ENCODE measurements at regions not wholly inside any gene's neighbourhood (a gene's known extent, or its start where the extent isn't known, plus 50 kb on each side); places are given as distances from the start of the nearest gene placed in this dataset.
A peak's percentile ranks its signal among the peaks of the same experiment; 100 is the strongest.

DNA sequence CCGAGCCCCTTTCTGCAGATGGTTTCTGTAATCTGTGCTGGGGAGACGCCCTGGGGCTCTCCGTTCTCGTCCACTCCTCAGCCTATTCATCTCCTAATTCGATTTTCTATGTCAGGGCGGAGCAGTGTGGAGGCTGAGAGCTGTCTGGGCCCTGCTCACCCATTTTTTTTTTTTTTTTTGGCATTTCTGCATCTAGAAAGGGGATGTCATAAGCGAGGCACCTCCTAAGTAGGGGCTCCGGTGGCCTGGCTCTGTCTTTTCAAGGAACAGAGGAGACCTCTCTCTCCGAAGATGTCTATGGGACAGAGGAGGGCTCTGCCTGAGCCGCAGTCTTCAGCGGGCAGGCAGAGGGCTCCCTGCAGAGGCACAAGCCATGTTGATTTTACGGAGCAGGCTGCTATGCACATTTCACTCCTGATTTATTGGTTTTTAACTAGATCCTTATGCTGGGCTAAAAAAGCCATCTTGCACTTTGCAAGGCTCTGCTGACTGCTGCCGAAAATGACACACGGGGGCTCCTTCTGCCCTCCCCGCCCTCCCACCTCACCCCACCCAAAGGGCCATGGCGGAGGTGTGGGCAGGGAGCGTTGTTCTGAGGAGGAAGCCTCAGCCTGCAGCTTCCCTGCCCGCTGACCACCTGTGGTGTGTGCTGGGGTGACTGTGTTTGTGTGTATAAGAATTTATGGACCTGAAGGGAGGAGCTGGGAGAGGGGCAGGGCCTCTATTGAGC, 71.0 kb downstream of the FOXD2 start:
- Histone ChIP-seq H3K27ac (ENCODE audit: low read depth in 2 of 2, low read length in 2 of 2) (peak overlapping the region; percentile 36 to 48), H3K9ac (ENCODE audit: low read depth in 1 of 2, low read length in 2 of 2) (peak overlapping the region; percentile 24 to 56), H3K4me3 (ENCODE audit: low read length in 2 of 2) (peak overlapping the region; percentile 71 to 72), H3K9me3 (ENCODE audit: control insufficient read depth in 2 of 2, low read length in 2 of 2) (no peaks in the 10 kb centered on the region), H3K4me1 (ENCODE audit: control insufficient read depth in 2 of 2, insufficient read depth in 2 of 2, low read length in 2 of 2) (peaks cover 10 to 11% of the 10 kb centered on the region in 2 donors), H3K36me3 (ENCODE audit: control insufficient read depth in 2 of 2, insufficient read depth in 2 of 2, low read length in 2 of 2) (no peaks in the 10 kb centered on the region), H3K27me3 (ENCODE audit: control insufficient read depth in 2 of 2, insufficient read depth in 2 of 2, low read length in 2 of 2) (peaks cover 0 to 6% of the 10 kb centered on the region in 2 donors)

DNA sequence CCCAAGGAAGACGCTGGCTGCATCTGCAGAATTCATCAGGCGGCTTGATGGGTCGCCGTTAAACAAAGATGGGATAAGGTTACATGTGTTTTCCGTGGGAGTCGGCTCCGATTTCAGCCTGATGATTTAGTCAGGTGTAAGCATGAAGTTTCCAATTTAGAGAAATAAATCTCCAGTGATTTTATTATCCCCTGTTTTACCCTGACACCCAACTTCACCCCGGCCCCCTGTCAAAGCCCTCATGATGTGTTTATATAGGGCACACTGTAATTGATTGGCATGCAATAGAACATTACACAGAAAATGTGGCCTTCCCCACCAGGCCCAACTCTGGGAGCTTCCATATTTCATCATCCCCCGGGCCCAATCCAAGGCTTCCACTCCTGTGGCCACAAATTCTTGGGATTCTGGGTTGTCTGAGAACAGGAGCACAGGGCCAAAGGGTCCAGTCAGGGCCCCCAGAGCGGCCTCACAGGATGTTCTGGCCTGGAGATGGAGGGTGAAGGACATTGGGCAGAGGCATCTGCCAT, 72.5 kb downstream of the FOXD2 start:
- Histone ChIP-seq H3K9me3 (ENCODE audit: control insufficient read depth in 2 of 2, low read length in 2 of 2) (no peaks in the 10 kb centered on the region), H3K4me3 (ENCODE audit: low read length in 2 of 2) (no peak overlapping the region), H3K27ac (ENCODE audit: low read depth in 2 of 2, low read length in 2 of 2) (no peak overlapping the region), H3K4me1 (ENCODE audit: control insufficient read depth in 2 of 2, insufficient read depth in 2 of 2, low read length in 2 of 2) (peaks cover 10 to 11% of the 10 kb centered on the region in 2 donors), H3K27me3 (ENCODE audit: control insufficient read depth in 2 of 2, insufficient read depth in 2 of 2, low read length in 2 of 2) (peaks cover 0 to 6% of the 10 kb centered on the region in 2 donors), H3K9ac (ENCODE audit: low read depth in 1 of 2, low read length in 2 of 2) (no peak overlapping the region), H3K36me3 (ENCODE audit: control insufficient read depth in 2 of 2, insufficient read depth in 2 of 2, low read length in 2 of 2) (no peaks in the 10 kb centered on the region)

DNA sequence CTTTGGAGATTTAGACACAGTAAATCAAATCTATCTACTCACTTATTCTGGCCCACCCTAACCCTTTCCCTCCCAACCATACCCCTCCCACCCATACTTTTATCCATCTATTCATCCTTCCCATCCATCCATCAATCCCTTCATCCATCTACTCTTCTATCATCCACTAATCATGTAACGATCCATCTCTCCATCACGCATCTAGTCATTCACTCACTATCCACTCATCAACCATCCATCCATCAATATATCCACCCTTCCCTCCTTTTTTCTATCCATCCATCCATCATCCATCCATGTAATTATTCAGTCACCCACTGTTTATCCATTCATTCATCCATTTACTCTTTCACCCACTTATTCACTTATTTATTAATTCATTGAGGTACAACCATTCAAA, 74.0 kb downstream of the FOXD2 start:
- Histone ChIP-seq H3K27me3 (ENCODE audit: control insufficient read depth in 2 of 2, insufficient read depth in 2 of 2, low read length in 2 of 2) (peaks cover 0 to 4% of the 10 kb centered on the region in 2 donors), H3K9ac (ENCODE audit: low read depth in 1 of 2, low read length in 2 of 2) (no peak overlapping the region), H3K36me3 (ENCODE audit: control insufficient read depth in 2 of 2, insufficient read depth in 2 of 2, low read length in 2 of 2) (no peaks in the 10 kb centered on the region), H3K9me3 (ENCODE audit: control insufficient read depth in 2 of 2, low read length in 2 of 2) (no peaks in the 10 kb centered on the region), H3K4me3 (ENCODE audit: low read length in 2 of 2) (no peak overlapping the region), H3K27ac (ENCODE audit: low read depth in 2 of 2, low read length in 2 of 2) (no peak overlapping the region), H3K4me1 (ENCODE audit: control insufficient read depth in 2 of 2, insufficient read depth in 2 of 2, low read length in 2 of 2) (peaks cover 10 to 11% of the 10 kb centered on the region in 2 donors)

DNA sequence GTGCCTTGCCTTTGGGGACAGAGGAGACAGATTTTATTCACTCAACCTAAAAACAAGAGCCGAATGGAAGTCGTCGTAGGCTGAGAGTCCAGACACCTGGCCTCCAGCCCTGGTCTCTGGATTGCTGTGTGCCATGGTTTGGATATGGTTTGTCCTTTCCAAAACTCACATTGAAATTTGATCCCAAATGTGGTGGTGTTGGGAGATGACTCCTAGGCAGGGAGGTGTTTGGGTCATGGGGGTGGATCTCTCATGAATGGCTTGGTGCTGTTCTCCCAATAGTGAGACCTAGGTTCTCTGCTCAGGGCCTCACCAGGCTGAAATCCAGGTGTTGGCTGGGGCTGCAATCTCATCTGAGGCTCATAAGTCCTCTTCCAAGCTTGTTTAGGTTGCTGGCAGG, 75.5 kb downstream of the FOXD2 start:
- Histone ChIP-seq H3K27me3 (ENCODE audit: control insufficient read depth in 2 of 2, insufficient read depth in 2 of 2, low read length in 2 of 2) (peaks cover 0 to 4% of the 10 kb centered on the region in 2 donors), H3K4me1 (ENCODE audit: control insufficient read depth in 2 of 2, insufficient read depth in 2 of 2, low read length in 2 of 2) (peaks cover 9% of the 10 kb centered on the region in 2 donors), H3K36me3 (ENCODE audit: control insufficient read depth in 2 of 2, insufficient read depth in 2 of 2, low read length in 2 of 2) (no peaks in the 10 kb centered on the region), H3K4me3 (ENCODE audit: low read length in 2 of 2) (no peak overlapping the region), H3K9ac (ENCODE audit: low read depth in 1 of 2, low read length in 2 of 2) (no peak overlapping the region), H3K27ac (ENCODE audit: low read depth in 2 of 2, low read length in 2 of 2) (no peak overlapping the region), H3K9me3 (ENCODE audit: control insufficient read depth in 2 of 2, low read length in 2 of 2) (no peaks in the 10 kb centered on the region)

DNA sequence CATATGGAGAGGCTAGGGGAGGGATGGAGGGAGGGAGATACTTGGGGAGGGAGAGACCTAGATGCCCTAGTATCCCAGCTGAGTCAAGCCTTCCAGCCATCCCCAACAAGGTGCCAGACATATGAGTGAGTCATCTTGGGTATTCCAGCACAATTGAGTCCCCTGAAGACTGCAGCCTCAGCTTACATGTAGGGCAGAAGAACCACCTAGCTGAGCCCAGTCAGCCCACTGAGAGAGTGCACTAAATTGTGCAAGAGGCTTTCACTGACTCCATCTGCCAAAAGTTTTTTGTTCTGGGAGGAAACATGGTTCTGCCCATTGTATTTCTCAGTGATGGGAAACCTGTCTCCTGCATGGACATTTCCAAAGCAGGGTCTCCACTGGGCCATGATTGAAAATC, 76.4 kb downstream of the FOXD2 start:
- Histone ChIP-seq H3K27me3 (ENCODE audit: control insufficient read depth in 2 of 2, insufficient read depth in 2 of 2, low read length in 2 of 2) (peaks cover 0 to 4% of the 10 kb centered on the region in 2 donors), H3K9ac (ENCODE audit: low read depth in 1 of 2, low read length in 2 of 2) (no peak overlapping the region), H3K27ac (ENCODE audit: low read depth in 2 of 2, low read length in 2 of 2) (no peak overlapping the region), H3K4me1 (ENCODE audit: control insufficient read depth in 2 of 2, insufficient read depth in 2 of 2, low read length in 2 of 2) (peaks cover 3% of the 10 kb centered on the region in 2 donors), H3K4me3 (ENCODE audit: low read length in 2 of 2) (no peak overlapping the region), H3K9me3 (ENCODE audit: control insufficient read depth in 2 of 2, low read length in 2 of 2) (no peaks in the 10 kb centered on the region), H3K36me3 (ENCODE audit: control insufficient read depth in 2 of 2, insufficient read depth in 2 of 2, low read length in 2 of 2) (no peaks in the 10 kb centered on the region)

DNA sequence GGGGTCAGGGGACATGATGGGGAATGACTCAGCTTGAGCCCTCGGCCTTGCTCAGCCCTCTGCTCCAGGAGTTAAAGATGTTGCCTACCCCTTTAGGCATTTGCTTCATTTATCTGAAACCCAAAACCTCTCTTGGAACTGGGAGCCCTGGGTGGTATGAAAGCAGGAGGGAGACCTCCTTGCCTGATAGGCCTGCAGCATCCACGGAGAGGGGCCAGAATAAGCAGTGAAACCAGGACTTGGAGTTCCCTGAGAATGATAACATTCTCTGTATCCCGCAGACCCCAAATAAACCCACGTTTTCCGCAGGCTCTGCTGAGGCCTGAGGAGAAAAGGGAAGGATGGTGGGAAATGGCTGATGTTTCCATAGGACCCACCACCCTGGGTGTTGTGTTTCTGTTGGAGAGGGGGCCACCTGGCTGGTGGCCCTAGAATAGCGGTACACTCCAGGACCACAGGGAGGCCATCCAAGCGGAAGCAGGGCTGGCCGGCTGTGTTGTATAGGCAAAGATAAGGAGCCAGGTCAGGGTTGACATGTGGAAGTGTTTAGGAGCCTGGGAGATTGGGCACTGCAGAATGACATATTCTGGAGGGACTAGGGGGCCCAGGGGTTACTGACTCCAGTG, 77.4 kb downstream of the FOXD2 start:
- Histone ChIP-seq H3K27me3 (ENCODE audit: control insufficient read depth in 2 of 2, insufficient read depth in 2 of 2, low read length in 2 of 2) (peaks cover 0 to 4% of the 10 kb centered on the region in 2 donors), H3K4me3 (ENCODE audit: low read length in 2 of 2) (no peak overlapping the region), H3K9me3 (ENCODE audit: control insufficient read depth in 2 of 2, low read length in 2 of 2) (no peaks in the 10 kb centered on the region), H3K27ac (ENCODE audit: low read depth in 2 of 2, low read length in 2 of 2) (no peak overlapping the region), H3K4me1 (ENCODE audit: control insufficient read depth in 2 of 2, insufficient read depth in 2 of 2, low read length in 2 of 2) (no peaks in the 10 kb centered on the region), H3K9ac (ENCODE audit: low read depth in 1 of 2, low read length in 2 of 2) (no peak overlapping the region), H3K36me3 (ENCODE audit: control insufficient read depth in 2 of 2, insufficient read depth in 2 of 2, low read length in 2 of 2) (no peaks in the 10 kb centered on the region)

DNA sequence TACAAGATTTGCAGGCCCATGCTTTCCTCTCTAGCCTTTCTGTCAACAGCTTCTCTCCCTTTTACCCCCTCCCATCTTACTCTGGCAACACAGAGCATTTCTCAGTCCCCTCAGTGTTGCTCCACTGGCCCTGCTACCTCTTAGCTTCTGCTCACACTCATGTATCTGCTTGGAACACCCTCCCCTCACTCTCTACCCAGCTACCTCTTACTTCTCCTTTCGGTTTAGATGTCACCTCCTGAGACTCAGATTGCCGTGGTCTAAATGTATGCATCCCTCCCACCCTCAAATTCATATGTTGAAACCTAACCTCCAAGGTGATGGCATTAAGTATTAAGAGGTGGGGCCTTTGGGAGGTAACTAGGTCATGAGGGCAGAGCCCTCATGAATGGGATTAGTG, 80.1 kb downstream of the FOXD2 start:
- Histone ChIP-seq H3K27ac (ENCODE audit: low read depth in 2 of 2, low read length in 2 of 2) (no peak overlapping the region), H3K9me3 (ENCODE audit: control insufficient read depth in 2 of 2, low read length in 2 of 2) (no peaks in the 10 kb centered on the region), H3K4me3 (ENCODE audit: low read length in 2 of 2) (no peak overlapping the region), H3K36me3 (ENCODE audit: control insufficient read depth in 2 of 2, insufficient read depth in 2 of 2, low read length in 2 of 2) (no peaks in the 10 kb centered on the region), H3K27me3 (ENCODE audit: control insufficient read depth in 2 of 2, insufficient read depth in 2 of 2, low read length in 2 of 2) (peaks cover 0 to 2% of the 10 kb centered on the region in 2 donors), H3K9ac (ENCODE audit: low read depth in 1 of 2, low read length in 2 of 2) (no peak overlapping the region), H3K4me1 (ENCODE audit: control insufficient read depth in 2 of 2, insufficient read depth in 2 of 2, low read length in 2 of 2) (peaks cover 0 to 3% of the 10 kb centered on the region in 2 donors)

DNA sequence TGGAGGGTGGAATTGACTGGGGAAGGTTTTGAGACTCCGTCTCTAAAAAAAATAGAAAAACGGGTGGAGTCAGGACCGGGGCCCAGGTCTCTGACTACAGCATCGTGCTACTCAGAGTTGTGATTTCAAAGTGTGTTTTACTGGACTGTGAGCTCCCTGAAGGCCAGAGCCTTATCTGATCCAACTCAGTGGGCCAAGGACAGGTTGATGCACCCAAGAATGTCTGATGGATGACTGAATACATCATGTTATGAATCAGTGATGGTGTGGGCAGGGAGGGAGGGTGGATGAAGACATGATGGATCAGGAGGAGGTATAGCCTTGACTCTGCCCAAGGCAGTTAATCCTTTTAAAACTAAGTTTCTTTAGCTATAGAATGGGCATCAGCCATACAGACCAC, 81.6 kb downstream of the FOXD2 start:
- Histone ChIP-seq H3K9ac (ENCODE audit: low read depth in 1 of 2, low read length in 2 of 2) (no peak overlapping the region), H3K27ac (ENCODE audit: low read depth in 2 of 2, low read length in 2 of 2) (no peak overlapping the region), H3K4me1 (ENCODE audit: control insufficient read depth in 2 of 2, insufficient read depth in 2 of 2, low read length in 2 of 2) (peaks cover 0 to 3% of the 10 kb centered on the region in 2 donors), H3K9me3 (ENCODE audit: control insufficient read depth in 2 of 2, low read length in 2 of 2) (no peaks in the 10 kb centered on the region), H3K4me3 (ENCODE audit: low read length in 2 of 2) (no peak overlapping the region), H3K27me3 (ENCODE audit: control insufficient read depth in 2 of 2, insufficient read depth in 2 of 2, low read length in 2 of 2) (peaks cover 0 to 2% of the 10 kb centered on the region in 2 donors), H3K36me3 (ENCODE audit: control insufficient read depth in 2 of 2, insufficient read depth in 2 of 2, low read length in 2 of 2) (no peaks in the 10 kb centered on the region)

DNA sequence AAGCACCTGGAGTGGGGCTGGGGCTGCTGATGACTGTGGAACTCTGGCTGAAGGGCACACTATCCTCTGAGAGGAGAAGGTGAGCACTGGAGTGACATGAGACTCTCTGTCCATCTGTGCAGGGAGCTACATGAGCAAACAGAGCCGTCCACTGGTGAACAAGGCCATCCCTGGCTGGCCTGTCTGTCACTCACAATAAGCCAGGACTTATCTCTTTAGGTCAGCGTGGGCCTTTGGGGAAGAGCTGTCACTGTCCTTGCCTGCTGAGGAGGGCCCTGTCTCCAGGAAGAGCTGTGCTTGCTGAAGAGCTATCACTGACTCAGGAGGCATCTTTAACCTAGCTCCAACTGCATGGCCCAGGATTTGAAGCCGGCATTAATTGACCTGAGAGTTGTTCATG, 82.1 kb downstream of the FOXD2 start:
- Histone ChIP-seq H3K9ac (ENCODE audit: low read depth in 1 of 2, low read length in 2 of 2) (no peak overlapping the region), H3K4me1 (ENCODE audit: control insufficient read depth in 2 of 2, insufficient read depth in 2 of 2, low read length in 2 of 2) (peaks cover 0 to 3% of the 10 kb centered on the region in 2 donors), H3K4me3 (ENCODE audit: low read length in 2 of 2) (no peak overlapping the region), H3K36me3 (ENCODE audit: control insufficient read depth in 2 of 2, insufficient read depth in 2 of 2, low read length in 2 of 2) (no peaks in the 10 kb centered on the region), H3K9me3 (ENCODE audit: control insufficient read depth in 2 of 2, low read length in 2 of 2) (no peaks in the 10 kb centered on the region), H3K27me3 (ENCODE audit: control insufficient read depth in 2 of 2, insufficient read depth in 2 of 2, low read length in 2 of 2) (peaks cover 0 to 2% of the 10 kb centered on the region in 2 donors), H3K27ac (ENCODE audit: low read depth in 2 of 2, low read length in 2 of 2) (no peak overlapping the region)
